Stimulated activated CD4-positive, alpha-beta T cell treated with anti-CD3 and anti-CD28 coated beads, TNF-alpha, amount 100 ng/mL, for 48 hours (primary cell): ENCODE measurements at regions not wholly inside any gene's neighbourhood (a gene's known extent, or its start where the extent isn't known, plus 50 kb on each side); places are given as distances from the start of the nearest gene placed in this dataset.
A peak's percentile ranks its signal among the peaks of the same experiment; 100 is the strongest.
"Not testable (repeated sequence)": the region's sequence is repeated elsewhere in the genome, so short reads cannot be mapped to it uniquely, and the experiment has no call there.

ENCODE experiments used
- DNase-seq, 3 donors: peaks; one replicate each; pipeline ENCODE4 v3.0.0-alpha.2; 2020; ENCODE audit warnings: low read depth in 3 of 3

DNA sequence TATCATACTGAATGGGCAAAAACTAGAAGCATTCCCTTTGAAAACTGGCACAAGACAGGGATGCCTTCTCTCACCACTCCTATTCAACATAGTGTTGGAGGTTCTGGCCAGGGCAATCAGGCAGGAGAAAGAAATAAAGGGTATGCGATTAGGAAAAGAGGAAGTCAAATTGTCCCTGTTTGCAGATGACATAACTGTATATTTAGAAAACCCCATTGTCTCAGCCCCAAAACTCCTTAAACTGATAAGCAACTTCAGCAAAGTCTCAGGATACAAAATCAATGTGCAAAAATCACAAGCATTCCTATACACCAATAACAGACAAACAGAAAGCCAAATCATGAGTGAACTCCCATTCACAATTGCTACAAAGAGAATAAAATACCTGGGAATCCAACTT lies 52.5 kb upstream of the CCDC71L start:
- not testable (repeated sequence) for DNase-seq

DNA sequence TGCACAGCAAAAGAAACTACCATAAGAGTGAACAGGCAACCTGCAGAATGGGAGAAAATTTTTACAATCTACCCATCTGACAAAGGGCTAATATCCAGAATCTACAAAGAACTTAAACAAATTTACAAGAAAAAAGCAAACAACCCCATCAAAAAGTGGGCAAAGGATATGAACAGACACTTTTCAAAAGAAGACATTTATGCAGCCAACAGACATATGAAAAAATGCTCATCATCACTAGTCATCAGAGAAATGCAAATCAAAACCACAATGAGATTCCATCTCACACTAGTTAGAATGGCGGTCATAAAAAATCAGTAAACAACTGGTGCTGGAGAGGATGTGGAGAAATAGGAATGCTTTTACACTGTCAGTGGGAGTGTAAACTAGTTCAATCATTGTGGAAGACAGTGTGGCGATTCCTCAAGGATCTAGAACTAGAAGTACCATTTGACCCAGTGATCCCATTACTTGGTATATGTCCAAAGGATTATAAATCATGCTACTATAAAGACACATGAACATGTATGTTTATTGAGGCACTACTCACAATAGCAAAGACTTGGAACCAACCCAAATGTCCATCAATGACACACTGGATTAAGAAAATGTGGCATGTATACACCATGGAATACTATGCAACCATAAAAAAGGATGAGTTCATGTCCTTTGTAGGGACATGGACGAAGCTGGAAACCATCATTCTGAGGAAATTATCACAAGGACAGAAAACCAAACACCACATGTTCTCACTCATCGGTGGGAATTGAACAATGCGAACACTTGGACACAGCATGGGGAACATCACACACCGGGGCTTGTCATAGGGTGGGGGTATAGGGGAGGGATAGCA lies 53.9 kb upstream of the CCDC71L start:
- DNase-seq, result not testable (repeated sequence)

DNA sequence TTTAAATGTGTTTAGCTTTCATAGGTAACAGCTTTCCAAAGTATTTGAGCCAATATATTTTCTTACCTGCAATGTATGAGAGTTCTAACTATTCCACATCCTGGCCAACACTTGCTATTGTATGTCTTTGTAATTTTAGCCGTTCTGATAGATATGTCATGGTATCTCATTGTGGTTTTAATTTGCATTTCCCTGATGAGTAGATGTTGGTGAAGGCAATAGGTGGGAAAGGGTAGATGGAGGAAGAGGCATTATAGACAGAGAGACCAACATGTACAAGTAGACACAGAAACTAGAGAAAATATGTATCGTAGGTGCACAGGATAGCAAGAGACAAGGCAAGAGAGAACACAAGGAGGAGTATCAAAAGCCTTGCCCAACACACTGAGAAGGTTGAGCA lies 54.8 kb upstream of the CCDC71L start:
- no peak for DNase-seq

DNA sequence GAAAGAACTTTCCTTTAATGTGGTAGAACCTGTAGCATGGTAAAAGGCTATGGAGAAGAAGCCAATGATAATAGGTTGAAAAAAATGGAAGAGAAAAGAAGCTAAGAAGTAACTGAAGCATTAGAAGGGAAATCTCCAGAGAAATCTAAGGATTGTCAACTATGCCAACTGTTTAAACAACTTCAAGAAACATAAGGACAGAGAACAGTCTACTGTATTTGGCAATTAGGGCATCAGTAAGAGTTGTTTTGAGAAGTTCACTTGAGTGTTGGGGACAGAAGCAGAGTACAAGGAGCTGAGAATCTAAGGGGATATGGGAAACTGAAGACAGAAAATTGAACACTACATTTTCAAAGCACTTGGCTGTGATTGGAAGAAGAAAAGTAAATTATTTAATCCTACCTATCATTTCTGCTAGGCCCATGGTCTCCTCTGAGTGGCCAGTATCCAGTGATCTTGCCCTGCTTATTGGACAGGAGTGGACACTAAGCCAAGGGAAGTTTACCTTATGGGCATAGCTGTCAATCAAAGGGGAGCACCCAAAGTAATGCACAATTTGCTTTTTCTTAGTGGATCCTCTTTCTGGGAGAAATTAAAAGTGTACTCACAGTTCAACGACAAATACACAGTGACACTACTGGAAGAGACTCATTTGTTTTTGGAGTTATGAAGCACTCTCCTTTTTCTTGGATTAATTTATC lies 56.4 kb upstream of the CCDC71L start:
- DNase-seq, result no peak

DNA sequence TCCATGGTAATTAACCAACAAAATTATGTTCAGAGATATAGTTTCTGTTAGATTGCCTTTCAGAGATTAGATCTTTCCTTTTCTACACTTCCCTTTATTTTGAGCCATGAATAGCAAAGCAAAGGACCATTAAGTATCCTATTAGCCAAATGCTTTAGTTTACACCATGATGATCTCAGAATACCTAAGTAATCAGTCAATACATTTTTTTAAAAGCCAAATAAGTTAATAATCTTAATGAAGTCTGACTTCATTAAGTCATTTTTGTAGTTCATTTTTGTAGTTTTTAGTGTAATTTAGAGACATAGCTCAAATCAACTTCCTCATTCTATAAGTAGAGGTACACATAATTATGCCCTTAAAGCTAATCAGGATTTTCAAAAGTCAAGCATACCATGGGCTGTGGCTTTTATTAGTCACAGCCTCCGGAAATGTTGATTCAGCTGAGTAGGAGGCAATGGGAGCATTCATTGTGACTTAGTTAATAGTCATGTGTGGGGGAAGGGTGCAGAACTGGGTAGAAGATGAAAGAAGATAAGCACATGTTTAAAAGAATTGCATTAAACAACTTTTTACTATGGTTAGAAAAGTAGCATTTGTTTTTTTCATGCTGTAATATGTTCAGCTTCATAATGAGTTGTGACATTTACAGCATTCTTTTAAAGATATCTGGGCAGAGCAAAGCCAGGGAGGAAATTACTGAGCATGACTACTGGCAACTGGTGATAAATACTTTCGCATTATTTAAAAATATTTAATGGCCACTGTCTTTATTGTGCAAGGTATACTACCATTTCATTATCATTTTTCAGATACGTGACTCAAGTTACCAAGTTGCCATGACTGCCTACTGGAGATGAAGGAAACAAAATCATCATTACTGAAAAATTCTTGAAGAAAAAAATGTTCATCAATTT lies 57.3 kb upstream of the CCDC71L start:
- DNase-seq, result peak; percentile 64 to 82 (median 73)

DNA sequence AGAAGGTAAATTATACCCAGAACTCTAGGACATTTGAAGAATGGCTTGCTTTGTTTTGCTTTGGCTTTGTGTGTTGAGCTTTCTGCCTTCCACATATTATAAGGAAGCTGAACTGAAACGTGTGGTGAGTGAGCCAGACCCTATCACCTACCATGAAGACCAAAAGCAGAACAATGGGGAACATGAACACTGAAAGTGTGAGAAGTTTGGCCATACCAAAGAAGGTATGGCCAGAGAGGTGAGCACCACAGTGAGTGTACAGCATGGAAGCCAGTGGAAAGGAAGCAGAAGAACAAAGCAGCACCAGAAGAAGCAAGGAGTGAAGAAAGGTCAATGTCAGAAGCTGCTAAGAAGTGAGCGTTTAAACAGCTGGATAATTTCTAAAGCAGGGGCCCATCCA lies 59.7 kb upstream of the CCDC71L start:
- DNase-seq, result no peak

DNA sequence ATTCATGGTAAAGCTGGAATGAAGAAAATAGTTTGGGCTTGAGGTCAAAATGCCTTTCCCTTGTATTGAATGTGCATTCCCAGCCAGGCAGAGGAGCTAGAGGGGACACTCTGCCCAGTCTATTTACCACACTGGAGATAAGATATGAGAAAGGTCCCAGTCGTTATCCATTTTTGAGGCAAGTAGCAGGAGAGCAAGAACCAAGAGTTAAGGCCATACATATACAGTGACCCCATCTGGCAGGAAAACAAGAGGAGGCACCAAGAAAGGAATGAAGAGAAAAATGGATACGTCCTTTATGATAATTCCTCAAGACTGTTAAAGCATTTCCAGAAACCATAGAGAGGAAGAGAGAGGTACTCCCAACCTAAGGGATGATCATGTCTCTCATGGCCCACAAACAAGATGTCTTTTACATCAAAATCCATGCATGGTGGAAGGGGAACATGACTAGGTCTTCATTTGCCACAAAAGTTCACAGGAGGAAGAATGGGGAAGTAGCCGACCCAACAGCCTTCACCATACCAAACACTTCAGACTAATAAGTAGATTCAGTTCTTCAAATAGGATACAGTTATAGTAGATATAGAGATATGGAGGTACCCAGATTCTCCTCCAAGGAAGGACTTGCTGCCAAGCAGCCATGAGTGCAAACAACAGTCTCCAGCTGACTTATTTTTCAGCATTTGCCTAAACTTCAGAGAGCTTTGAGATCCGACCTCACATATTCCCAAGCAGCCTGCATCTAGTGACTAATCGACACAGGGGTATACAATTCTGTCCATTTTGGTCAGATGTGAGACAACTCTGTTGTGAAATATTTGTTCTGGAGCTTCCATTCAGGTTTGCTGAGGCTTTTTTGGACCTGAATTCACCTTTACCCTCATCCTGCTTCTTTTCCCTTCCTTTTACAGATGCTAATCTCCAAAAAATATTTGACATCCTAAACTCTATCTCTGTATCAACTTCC lies 61.1 kb upstream of the CCDC71L start:
- no peak for DNase-seq

DNA sequence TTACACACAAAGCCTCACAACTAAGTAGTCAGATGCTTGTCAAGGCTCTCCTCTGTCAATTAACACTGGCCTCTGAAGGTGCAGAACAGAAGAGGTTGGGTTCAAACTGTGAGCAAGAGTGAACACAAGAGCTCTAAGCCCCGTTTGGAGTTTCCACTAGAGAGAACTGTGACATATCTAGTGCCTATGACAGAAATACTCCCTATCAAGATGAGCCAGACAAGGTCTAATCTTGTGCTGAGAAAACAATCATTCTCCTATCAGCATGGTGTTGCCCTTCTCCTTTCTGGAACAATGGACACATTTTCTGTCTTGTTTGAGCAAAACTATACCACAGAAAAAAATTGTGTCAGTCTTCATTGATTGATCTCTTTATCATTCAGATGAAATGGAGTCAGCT lies 62.4 kb upstream of the CCDC71L start:
- DNase-seq, result no peak

DNA sequence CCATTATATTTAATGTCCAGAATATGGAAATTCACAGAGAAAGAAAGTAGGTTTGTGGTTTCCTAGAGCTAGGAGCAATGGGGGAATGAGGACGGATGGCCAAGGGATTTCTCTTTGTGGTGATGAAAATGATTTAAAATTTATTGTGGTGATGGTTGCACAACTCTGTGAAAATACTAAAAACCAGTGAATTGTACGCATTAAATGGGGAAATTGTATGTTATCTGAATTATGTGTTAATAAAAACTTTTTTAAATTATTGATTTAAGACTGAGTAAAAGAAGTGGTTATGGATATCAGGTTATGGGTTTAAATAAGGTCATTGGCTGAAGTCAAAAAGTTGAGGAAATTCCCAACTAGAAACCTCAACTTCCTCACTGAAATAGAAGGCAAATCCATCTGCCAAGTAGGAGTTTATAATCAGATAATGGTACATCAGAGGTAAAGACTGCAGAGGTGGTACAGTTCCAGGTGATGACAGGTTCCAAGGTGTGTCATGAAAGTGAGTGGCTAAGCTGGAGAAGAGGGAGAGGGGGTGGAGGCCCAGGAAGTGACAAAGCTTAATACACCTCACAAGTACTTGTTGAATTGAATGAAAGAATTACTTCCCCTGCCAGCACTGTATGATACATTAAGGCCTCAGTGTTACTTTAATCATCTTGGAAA lies 68.9 kb upstream of the CCDC71L start:
- DNase-seq, result no peak

DNA sequence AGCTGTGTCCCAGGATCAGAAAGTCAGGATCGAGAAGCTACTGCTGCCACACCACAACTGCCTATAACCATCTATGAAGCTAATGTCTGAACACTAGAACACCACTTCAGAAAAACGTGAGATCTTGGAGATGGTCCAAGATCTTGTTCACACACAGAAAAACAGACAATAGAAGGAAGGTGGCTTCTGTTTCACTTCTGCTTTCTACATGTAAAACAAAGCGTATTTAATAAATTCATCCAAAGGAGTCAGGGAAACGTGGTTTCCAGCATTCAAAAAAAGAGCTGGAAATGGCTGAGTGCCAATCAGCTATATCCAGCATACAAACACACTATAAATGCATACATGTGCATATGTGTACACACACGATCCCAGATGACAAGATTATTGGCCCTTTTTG lies 70.2 kb upstream of the CCDC71L start:
- no peak for DNase-seq

DNA sequence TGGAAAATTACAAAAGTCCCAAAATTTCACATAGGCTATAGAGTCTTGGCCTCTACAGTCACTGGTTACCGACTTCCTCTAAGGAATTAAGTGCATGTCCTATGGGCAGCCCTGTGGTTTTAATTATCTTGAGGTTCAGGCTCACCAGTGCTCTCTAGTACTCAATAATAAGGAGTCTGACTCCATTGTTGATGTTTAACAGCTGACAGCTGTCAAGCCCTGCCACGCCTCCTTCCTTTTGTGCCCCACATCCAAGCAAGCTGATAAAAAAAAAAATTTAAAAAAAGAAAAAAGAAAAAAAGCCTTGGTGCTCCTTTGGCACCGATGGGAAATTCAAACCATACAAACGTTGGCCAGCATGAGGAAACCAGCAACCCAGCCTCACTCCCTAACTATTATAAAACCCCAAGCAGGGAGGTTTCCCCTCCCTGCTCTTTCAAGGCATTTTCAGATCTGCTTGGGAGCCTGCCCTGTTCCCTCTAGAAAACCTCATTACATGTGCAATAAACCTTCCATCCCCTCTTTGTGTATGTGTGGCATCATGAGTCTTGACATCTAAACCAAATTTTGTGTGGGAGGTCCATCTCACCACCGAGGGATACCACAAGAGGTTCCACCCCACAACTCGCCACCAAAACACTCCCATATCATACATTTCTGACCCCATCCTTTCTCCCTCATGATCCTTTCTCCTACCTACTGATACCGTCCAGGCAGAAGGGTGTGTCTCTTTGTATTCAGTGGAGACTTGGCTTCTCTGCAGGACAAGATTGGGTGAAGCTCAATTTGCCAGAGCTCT lies 70.9 kb upstream of the CCDC71L start:
- no peak for DNase-seq

DNA sequence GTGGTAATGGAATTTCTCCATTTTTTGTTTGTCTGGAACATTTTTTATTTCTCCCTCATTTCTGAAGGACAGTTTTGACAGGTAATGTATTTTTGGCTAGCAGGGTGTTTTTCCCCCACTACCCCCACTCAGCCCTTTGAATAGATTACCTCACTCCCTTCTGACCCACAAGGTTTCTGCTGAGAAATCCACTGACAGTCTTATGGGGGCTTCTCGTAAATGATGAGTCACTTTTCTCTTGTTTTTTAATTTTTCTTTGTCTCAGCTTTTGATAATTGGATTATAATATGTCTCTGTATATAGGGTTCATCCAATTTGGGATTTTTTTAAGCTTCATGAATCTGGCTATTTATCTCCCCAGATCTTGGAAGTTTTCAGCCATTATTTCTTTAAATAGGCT lies 74.7 kb upstream of the CCDC71L start:
- no peak for DNase-seq

DNA sequence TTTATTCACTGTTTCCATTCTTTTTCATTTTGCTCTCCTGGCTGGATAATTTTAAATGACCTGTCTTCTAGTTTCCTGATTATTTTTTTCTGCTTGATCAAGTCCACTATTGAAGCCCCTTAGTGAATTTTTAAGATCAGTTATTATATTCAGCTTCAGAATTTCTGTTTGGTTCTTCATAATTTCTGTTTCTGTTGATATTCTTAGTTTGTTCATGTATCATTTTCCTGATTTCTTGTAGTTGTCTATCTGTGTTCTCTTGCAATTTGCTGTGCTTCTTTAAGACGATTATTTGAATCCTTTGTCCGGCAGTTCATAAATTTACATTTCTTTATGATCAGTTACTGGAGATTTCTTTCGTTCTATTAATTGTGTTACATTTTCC lies 75.2 kb upstream of the CCDC71L start:
- DNase-seq, result no peak

DNA sequence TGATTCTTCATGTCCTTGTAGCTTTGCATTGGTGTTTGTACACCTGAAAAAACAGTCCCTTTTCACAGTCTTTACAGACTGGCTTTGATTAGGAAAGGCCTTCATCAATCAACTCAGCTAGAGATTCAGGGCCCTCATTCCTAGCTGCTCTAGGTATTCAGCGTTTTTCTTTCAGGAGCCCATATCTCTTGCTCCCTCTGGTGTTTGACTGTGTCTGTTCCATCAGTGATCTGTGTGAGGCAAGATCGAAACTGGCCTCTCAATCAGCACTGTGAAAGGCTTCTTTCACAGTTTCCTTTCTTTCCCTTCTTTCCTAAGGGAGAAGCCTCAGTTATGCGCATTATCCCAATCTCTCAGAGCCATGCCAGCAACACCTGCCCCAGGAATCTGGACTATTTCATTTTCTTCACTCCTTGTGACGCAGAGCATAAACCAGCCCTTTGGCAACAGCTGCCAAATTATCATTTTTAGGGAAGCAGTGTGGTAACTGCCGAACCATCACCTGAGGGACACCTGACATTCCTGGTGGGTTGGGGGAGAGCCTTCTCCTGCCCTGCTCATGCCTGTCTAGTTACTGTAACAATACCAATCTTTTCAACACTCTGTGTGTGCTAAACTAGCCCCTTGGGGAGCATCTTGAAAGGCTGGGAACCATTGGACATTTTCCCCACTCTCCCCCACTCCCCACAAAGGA lies 75.7 kb upstream of the CCDC71L start:
- peak in 2 of 3 donors; percentile 15 to 38 for DNase-seq

DNA sequence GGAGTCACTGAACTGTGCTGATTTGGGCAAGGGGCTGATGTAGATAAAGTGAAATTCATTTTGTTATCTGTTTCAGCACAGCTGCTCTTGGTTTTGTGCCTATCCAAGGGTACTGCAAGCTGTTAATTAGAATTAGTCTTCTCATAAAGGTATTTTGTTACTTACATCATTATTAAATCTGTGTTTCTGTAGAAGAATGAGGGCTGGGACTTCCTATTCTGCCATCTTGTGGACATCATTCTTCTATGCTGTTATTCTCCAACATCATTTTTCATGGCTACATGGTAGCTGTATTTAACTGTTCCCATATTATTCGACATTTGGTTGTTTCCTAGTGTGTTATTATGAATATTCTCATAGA lies 76.2 kb upstream of the CCDC71L start:
- no peak for DNase-seq

DNA sequence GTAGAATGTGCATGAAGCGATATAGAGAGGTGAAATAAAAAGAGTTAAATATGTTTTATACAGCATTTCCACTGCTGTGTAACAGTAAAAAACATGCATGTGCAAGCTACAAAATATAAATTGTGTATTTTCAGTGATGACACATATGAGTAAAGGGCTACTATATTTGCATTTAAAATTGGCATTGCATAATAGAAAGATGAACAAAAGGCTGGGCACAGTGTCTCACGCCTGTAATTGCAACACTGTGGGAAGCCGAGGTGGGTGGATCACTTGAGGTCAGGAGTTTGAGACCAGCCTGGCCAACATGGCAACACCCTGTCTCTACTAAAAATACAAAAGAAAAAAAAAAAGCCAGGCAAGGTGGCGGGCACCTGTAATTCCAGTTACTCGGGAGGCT lies 79.8 kb upstream of the CCDC71L start:
- DNase-seq, result no peak

DNA sequence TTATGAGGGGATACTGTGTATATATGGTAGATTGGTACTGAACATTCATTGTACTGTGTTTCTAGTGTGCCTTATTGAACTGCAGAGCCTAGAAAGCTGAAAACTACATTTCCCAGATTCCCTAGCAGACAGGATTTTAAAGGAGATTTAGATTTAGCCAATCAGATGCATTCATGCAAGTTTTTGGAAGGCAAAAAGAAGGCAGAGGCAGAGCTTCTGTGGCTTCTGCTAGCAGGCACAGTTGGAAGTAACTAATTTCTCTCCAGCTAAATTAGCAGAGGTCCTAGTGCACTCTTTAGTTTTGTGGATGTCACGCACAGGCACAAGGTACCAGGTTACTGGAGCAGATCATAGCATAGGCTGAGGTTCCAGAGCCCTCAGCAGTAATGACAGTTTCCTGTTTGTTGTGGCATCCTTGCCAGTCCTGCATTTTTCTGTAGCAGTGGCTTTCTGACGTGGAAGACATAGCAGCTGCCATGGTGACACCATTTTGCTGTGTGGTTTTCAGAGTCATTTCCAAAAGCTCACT lies 83.7 kb upstream of the CCDC71L start:
- no peak for DNase-seq

DNA sequence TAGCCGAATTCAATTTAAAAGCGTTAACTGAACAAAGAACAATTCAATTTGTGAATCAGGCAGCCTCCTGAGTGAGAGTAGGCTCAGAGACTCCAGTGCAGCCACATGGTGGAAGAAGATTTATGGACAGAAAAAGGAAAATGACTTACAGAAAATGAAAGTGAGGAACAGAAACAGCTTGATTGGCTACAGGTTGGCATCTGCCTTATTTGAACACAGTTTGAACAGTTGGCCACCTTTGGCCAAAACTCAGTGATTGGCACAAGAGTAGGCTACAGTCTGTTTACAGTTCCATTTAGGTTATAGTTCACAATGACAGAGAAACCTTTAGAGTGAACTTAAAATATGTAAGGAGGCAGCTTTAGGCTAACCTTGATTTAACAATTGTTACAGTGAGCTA lies 86.3 kb upstream of the CCDC71L start:
- not testable (repeated sequence) for DNase-seq

DNA sequence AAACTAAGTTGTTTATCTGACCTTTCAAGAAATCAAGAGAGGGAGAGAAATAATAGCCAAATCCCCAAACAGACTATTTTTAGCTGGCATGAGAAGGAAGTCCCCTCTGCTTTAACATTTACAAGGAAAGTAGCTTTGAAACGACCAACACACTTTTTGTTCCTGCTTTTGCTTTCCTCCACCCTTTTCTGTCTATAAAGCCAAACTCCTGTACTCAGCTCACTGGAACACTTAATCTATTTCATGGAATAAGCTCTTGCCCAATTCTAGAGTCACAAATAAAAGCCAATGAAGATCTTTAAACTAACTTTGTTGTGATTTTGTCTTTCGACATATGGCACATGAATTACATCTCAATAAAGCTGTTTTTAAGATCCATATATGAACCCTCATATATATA lies 86.8 kb upstream of the CCDC71L start:
- no peak for DNase-seq
